ENCODE measurements at regions not wholly inside any gene's neighbourhood (a gene's known extent, or its start where the extent isn't known, plus 50 kb on each side); places are given as distances from the start of the nearest gene placed in this dataset.

DNA sequence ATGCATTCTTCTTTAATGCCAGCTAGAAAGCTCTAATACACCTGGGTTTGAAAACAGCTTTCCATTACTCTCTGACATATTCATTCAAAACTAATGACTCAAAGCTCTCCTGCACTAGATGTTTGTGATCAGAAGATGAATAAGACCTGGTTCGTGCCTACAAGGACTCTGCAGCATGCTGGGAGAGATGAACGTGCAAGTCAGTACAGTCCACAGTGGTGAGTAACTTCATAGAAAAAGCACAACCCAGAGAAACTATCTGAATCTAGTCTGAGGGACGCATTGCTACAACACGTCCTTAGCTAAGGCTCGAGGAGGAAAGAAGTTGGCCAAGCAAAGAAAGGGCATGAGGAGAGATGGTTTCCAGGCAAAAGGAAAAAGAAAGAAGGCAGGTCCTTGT lies 234.3 kb downstream of the OSR1 start:
- TF ChIP-seq, protein P1, sequence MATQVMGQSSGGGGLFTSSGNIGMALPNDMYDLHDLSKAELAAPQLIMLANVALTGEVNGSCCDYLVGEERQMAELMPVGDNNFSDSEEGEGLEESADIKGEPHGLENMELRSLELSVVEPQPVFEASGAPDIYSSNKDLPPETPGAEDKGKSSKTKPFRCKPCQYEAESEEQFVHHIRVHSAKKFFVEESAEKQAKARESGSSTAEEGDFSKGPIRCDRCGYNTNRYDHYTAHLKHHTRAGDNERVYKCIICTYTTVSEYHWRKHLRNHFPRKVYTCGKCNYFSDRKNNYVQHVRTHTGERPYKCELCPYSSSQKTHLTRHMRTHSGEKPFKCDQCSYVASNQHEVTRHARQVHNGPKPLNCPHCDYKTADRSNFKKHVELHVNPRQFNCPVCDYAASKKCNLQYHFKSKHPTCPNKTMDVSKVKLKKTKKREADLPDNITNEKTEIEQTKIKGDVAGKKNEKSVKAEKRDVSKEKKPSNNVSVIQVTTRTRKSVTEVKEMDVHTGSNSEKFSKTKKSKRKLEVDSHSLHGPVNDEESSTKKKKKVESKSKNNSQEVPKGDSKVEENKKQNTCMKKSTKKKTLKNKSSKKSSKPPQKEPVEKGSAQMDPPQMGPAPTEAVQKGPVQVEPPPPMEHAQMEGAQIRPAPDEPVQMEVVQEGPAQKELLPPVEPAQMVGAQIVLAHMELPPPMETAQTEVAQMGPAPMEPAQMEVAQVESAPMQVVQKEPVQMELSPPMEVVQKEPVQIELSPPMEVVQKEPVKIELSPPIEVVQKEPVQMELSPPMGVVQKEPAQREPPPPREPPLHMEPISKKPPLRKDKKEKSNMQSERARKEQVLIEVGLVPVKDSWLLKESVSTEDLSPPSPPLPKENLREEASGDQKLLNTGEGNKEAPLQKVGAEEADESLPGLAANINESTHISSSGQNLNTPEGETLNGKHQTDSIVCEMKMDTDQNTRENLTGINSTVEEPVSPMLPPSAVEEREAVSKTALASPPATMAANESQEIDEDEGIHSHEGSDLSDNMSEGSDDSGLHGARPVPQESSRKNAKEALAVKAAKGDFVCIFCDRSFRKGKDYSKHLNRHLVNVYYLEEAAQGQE (IDR thresholded peaks at IDR 0.05; ENCODE audit: low read depth) = no peak
- TF ChIP-seq ZBTB7A (IDR thresholded peaks at IDR 0.05; ENCODE audit: low read depth) (no peak), USF1 (IDR thresholded peaks at IDR 0.05) (no peak), CEBPB (IDR thresholded peaks at IDR 0.05) (no peak), TAF1 (IDR thresholded peaks at IDR 0.05; ENCODE audit: low read depth) (no peak), NFIC (IDR thresholded peaks at IDR 0.05) (no peak), CREB1 (IDR thresholded peaks at IDR 0.05; ENCODE audit: low read depth) (no peak), EGR1 (IDR thresholded peaks at IDR 0.05) (no peak), TEAD4 (IDR thresholded peaks at IDR 0.05) (no peak), YY1 (IDR thresholded peaks at IDR 0.05; ENCODE audit: low read depth) (no peak), EP300 (IDR thresholded peaks at IDR 0.05; ENCODE audit: borderline replicate concordance) (no peak), FOXM1 (IDR thresholded peaks at IDR 0.05; ENCODE audit: borderline replicate concordance, low read depth) (no peak), TCF12 (IDR thresholded peaks at IDR 0.05; ENCODE audit: low read depth) (no peak), RAD21 (IDR thresholded peaks at IDR 0.05; ENCODE audit: low read depth) (no peak)
- TF ChIP-seq, protein P2, sequence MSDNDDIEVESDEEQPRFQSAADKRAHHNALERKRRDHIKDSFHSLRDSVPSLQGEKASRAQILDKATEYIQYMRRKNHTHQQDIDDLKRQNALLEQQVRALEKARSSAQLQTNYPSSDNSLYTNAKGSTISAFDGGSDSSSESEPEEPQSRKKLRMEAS (IDR thresholded peaks at IDR 0.05) = no peak

GRCh38 chr2:19123556-19123955 lies 234.9 kb downstream of the OSR1 start:
- no peak for TF ChIP-seq NFIC (IDR thresholded peaks at IDR 0.05)
- no peak for TF ChIP-seq TEAD4 (IDR thresholded peaks at IDR 0.05)
- TF ChIP-seq, protein P1 (IDR thresholded peaks at IDR 0.05; ENCODE audit: low read depth) = no peak
- no peak for TF ChIP-seq YY1 (IDR thresholded peaks at IDR 0.05; ENCODE audit: low read depth)
- no peak for TF ChIP-seq TCF12 (IDR thresholded peaks at IDR 0.05; ENCODE audit: low read depth)
- TF ChIP-seq FOXM1 (IDR thresholded peaks at IDR 0.05; ENCODE audit: borderline replicate concordance, low read depth) = no peak
- TF ChIP-seq EP300 (IDR thresholded peaks at IDR 0.05; ENCODE audit: borderline replicate concordance) = no peak
- no peak for TF ChIP-seq CREB1 (IDR thresholded peaks at IDR 0.05; ENCODE audit: low read depth)
- TF ChIP-seq CEBPB (IDR thresholded peaks at IDR 0.05) = no peak

- no peak for TF ChIP-seq TCF12 (IDR thresholded peaks at IDR 0.05; ENCODE audit: low read depth)
- no peak for TF ChIP-seq TAF1 (IDR thresholded peaks at IDR 0.05; ENCODE audit: low read depth)
- TF ChIP-seq, protein P1 (IDR thresholded peaks at IDR 0.05; ENCODE audit: low read depth) = no peak
- TF ChIP-seq, protein P2 (IDR thresholded peaks at IDR 0.05) = no peak
- no peak for TF ChIP-seq USF1 (IDR thresholded peaks at IDR 0.05)
- no peak for TF ChIP-seq ZBTB7A (IDR thresholded peaks at IDR 0.05; ENCODE audit: low read depth)
- TF ChIP-seq EP300 (IDR thresholded peaks at IDR 0.05; ENCODE audit: borderline replicate concordance) = no peak
- TF ChIP-seq NFIC (IDR thresholded peaks at IDR 0.05) = no peak
- TF ChIP-seq EGR1 (IDR thresholded peaks at IDR 0.05) = no peak
- no peak for TF ChIP-seq FOXM1 (IDR thresholded peaks at IDR 0.05; ENCODE audit: borderline replicate concordance, low read depth)
- no peak for TF ChIP-seq TEAD4 (IDR thresholded peaks at IDR 0.05)
- TF ChIP-seq CEBPB (IDR thresholded peaks at IDR 0.05) = no peak
- no peak for TF ChIP-seq RAD21 (IDR thresholded peaks at IDR 0.05; ENCODE audit: low read depth)
Observed at GRCh38 chr2:19122220-19122619, 236.2 kb downstream of the OSR1 start.

DNA sequence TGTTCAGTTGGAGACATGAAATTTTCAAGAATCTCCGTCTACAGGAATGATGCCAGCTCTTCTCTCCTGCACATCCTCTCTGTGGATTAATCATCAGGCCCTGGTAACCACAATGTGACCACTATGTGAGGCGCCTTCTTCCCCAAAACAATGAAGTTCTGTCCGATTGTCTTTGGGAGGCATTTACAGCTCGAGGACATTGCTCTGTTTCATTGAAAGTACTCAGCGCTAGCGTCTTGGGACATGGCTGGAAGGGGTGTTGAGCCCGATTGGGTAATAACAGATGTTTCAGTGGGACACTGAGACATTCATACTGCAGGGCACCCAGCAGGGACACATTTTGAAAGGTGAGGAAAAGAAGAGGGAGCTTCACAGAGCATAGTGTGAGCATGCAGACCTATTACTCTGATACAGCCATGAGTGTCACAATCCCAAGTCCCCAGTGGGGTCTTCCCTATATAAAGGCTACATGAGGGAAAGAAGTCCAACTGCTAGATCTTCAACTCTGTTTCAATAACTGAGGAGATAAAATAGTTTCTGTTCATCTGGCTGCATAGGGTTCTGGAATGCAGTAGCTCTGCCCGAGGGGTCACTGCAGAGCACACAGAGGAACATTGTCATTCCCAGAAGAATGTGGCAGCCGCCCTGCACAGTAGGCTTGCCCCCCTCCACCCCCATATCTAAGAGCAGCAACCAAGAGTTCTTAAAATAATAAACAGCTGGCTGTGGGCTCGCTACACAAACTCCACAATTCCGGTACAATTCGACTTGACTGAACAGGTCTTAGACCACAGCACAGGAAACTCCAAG lies 237.3 kb downstream of the OSR1 start:
- TF ChIP-seq TAF1 (IDR thresholded peaks at IDR 0.05; ENCODE audit: low read depth) = no peak
- TF ChIP-seq TEAD4 (IDR thresholded peaks at IDR 0.05) = no peak
- TF ChIP-seq CREB1 (IDR thresholded peaks at IDR 0.05; ENCODE audit: low read depth) = no peak
- TF ChIP-seq ZBTB7A (IDR thresholded peaks at IDR 0.05; ENCODE audit: low read depth) = no peak
- TF ChIP-seq, protein P1 (IDR thresholded peaks at IDR 0.05; ENCODE audit: low read depth) = no peak
- TF ChIP-seq USF1 (IDR thresholded peaks at IDR 0.05) = no peak
- no peak for TF ChIP-seq CEBPB (IDR thresholded peaks at IDR 0.05)
- no peak for TF ChIP-seq EP300 (IDR thresholded peaks at IDR 0.05; ENCODE audit: borderline replicate concordance)
- TF ChIP-seq FOXM1 (IDR thresholded peaks at IDR 0.05; ENCODE audit: borderline replicate concordance, low read depth) = no peak
